ENCODE measurements at regions not wholly inside any gene's neighbourhood (a gene's known extent, or its start where the extent isn't known, plus 50 kb on each side); places are given as distances from the start of the nearest gene placed in this dataset.

DNA sequence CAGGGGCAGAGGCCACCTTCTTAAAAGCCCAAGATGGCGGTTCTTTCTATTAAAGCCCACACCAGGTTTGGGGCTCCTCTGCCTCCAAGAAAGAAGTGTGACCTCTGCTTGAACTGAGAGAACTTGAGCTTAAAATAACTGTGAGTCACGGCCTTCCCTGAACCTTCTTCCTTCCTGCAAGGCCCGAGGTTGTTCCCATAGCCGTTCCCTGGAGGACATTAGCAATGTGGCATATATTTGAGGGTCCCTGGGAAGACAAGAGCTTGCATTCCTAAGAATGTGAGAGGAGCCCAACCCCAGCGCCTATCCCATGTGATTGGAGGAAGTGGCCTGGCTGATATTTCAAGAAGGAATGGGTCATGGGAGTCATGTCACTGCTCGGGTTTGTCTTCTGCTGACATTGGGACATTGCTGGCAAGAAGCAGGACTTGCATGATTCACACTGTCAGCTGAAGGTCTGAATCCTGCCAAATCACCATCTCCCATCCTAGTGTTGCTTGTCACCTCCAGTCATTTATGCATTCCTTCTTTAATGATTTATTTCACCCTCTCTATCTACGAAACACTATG is 168.1 kb downstream of the TRIB2 start:
- no peaks in the 10 kb centered on the region for H3K9me3 ChIP-seq (ENCODE audit: insufficient read depth in 2 of 2, low read depth in 1 of 2, low read length in 1 of 2)
- no peak overlapping the region for H3K18ac ChIP-seq (ENCODE audit: extremely low read depth, low read length)
- no peak overlapping the region for H3K56ac ChIP-seq (replicated peaks; ENCODE audit: insufficient read length, low read depth, low read length)
- DNase-seq (ENCODE audit: low read depth in 1 of 2, low spot score in 2 of 2) (no peak), FAIRE-seq (no peak)
- no peak overlapping the region for H2BK20ac ChIP-seq (ENCODE audit: low read length)
- H2BK5ac ChIP-seq (ENCODE audit: low read depth, low read length), result no peak overlapping the region
- no peak overlapping the region for H2AK5ac ChIP-seq (ENCODE audit: low read depth, low read length)
- no peak overlapping the region for H3K14ac ChIP-seq (ENCODE audit: insufficient read length)
- no peak overlapping the region for H3K4me3 ChIP-seq (ENCODE audit: extremely low read depth in 1 of 4, insufficient read depth in 2 of 4, low read depth in 3 of 4, low read length in 4 of 4)
- POLR2A ChIA-PET (ENCODE audit: partially characterized antibody), result no interaction called here
- no peak overlapping the region for H2BK15ac ChIP-seq (ENCODE audit: low read length)
- H4K20me1 ChIP-seq (replicated peaks in 1 of 2; ENCODE audit: control insufficient read depth in 1 of 2, insufficient read depth in 2 of 2, low read length in 2 of 2), result no peaks in the 10 kb centered on the region
- H3K4ac ChIP-seq (replicated peaks; ENCODE audit: insufficient read length, low read depth, low read length), result no peak overlapping the region
- no peak overlapping the region for H4K91ac ChIP-seq (replicated peaks; ENCODE audit: insufficient read length, low read length)
- no peaks in the 10 kb centered on the region for H3K36me3 ChIP-seq (ENCODE audit: control insufficient read depth in 2 of 4, insufficient read depth in 4 of 4, low read length in 3 of 4)
- H3K4me2 ChIP-seq (ENCODE audit: insufficient read depth in 1 of 2, low read depth in 2 of 2, low read length in 2 of 2), result no peak overlapping the region
- H3K9ac ChIP-seq (replicated peaks in 1 of 4; ENCODE audit: extremely low read depth in 1 of 4, low read depth in 3 of 4, low read length in 3 of 4), result no peak overlapping the region
- no peaks in the 10 kb centered on the region for H3K4me1 ChIP-seq (replicated peaks in 1 of 4; ENCODE audit: control insufficient read depth in 3 of 4, insufficient read depth in 4 of 4, low read length in 3 of 4)
- H2AFZ ChIP-seq (ENCODE audit: low read length), result no peak overlapping the region
- H3K23ac ChIP-seq (ENCODE audit: insufficient read length), result no peak overlapping the region
- no peak overlapping the region for H3K27ac ChIP-seq (ENCODE audit: low read depth, low read length)
- H3K23me2 ChIP-seq (ENCODE audit: low read depth, low read length), result no peaks in the 10 kb centered on the region; the same call in 1 of the 2 replicates
- WGBS, 2 experiments (ENCODE audit: extremely low coverage in 1 of 2, insufficient coverage in 1 of 2, insufficient read length in 1 of 2, insufficient replicate concordance in 2 of 2, low coverage in 1 of 2, low lambda C conversion rate in 2 of 2, missing lambda C conversion rate in 1 of 2), result 82% methylated on average over 7 of the region's 7 CpGs; no CpG with 5 or more reads in 1 of the 2 experiments
- no peak overlapping the region for H4K5ac ChIP-seq (ENCODE audit: insufficient read length, low read depth, low read length)
- no peaks in the 10 kb centered on the region for H3K79me1 ChIP-seq (ENCODE audit: low read depth, low read length)
- CTCF ChIA-PET (ENCODE audit: partially characterized antibody), result interaction anchor here (0.8 to 1.8 kb wide), 3 partner anchors 11 to 46 kb away, joined by 3 to 5 read pairs (median 3); no protein-coding TSS in a partner anchor
- H2BK120ac ChIP-seq (replicated peaks; ENCODE audit: low read depth, low read length), result no peak overlapping the region
- H3K79me2 ChIP-seq (ENCODE audit: control insufficient read depth in 1 of 2, insufficient read depth in 2 of 2, low read length in 2 of 2), result no peaks in the 10 kb centered on the region
- H3K27me3 ChIP-seq (replicated peaks in 1 of 4; ENCODE audit: control insufficient read depth in 3 of 4, extremely low read depth in 1 of 4, insufficient read depth in 3 of 4, low read length in 3 of 4), result no peaks in the 10 kb centered on the region
- H4K8ac ChIP-seq (ENCODE audit: extremely low read depth, insufficient read depth, low read length), result no peak overlapping the region
- no peak overlapping the region for H2BK12ac ChIP-seq (ENCODE audit: low read depth, low read length)
- no peak for TF ChIP-seq RAD21 (IDR thresholded peaks at IDR 0.05 in 1 of 2, conservative IDR thresholded peaks at IDR 0.05 in 1 of 2; ENCODE audit: low read depth in 2 of 2, low read length in 2 of 2)
- TF ChIP-seq EP300 (IDR thresholded peaks at IDR 0.05; ENCODE audit: borderline replicate concordance in 1 of 2, low read depth in 2 of 2, low read length in 2 of 2), result no peak
- no peak for TF ChIP-seq CBX5 (IDR thresholded peaks at IDR 0.05; ENCODE audit: low read depth, low read length)
- no peak for TF ChIP-seq CHD1 (IDR thresholded peaks at IDR 0.05; ENCODE audit: low read depth, low read length)
- TF ChIP-seq HDAC2 (IDR thresholded peaks at IDR 0.05; ENCODE audit: borderline replicate concordance in 1 of 2, low read depth in 2 of 2, low read length in 2 of 2), result no peak
- no peak for TF ChIP-seq ZNF274 (IDR thresholded peaks at IDR 0.05; ENCODE audit: borderline replicate concordance, extremely low read depth, low read length)
- no peak for TF ChIP-seq KDM5A (IDR thresholded peaks at IDR 0.05; ENCODE audit: low read length)
- TF ChIP-seq FOSL1 (IDR thresholded peaks at IDR 0.05; ENCODE audit: insufficient read depth, low read depth, low read length), result no peak
- no peak for TF ChIP-seq GTF2F1 (IDR thresholded peaks at IDR 0.05; ENCODE audit: borderline replicate concordance, low read depth, low read length)
- no peak for TF ChIP-seq MAFK (IDR thresholded peaks at IDR 0.05; ENCODE audit: low read depth, low read length)
- TF ChIP-seq RNF2 (IDR thresholded peaks at IDR 0.05; ENCODE audit: borderline replicate concordance, low read depth, low read length, missing control alignments, poor library complexity, severe bottlenecking), result no peak
- TF ChIP-seq JUN (IDR thresholded peaks at IDR 0.05; ENCODE audit: low read depth, low read length), result no peak
- TF ChIP-seq TAF7 (optimal IDR thresholded peaks at IDR 0.05; ENCODE audit: borderline replicate concordance, low read depth, low read length), result no peak

All from H1 (cell line).